ENCODE measurements at regions not wholly inside any gene's neighbourhood (a gene's known extent, or its start where the extent isn't known, plus 50 kb on each side); places are given as distances from the start of the nearest gene placed in this dataset.

DNA sequence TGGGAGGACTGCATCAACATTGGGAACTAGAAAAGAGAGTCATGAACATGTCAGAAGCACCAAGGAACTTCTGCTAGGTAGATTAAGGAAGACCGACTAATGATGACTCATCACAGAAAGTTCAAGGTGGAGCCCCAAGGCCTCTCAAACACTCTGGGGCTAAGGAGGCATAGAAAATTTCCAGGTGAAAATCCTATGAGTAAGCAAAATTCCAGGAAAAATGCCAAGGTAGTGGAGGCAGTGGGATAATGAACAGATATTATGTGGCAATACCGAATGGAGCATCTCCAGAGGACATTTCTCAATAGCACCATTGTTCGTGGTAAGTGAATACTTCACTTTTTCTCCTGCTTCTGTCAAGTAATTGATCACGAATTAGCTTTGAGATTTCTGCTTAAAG is 336.5 kb downstream of the MZT1 start:
- RAD21 ChIA-PET (ENCODE audit: low non-redundant PET in 1 of 2, low total read pairs in 2 of 2, uncharacterized antibody in 2 of 2, unreplicated experiment in 2 of 2) = no interaction called here
- no peaks in the 10 kb centered on the region for H3K79me2 ChIP-seq (ENCODE audit: insufficient read depth, low read length)
- DNase-seq (ENCODE audit: low read depth, low spot score) (peak; percentile 48), ATAC-seq (peak; percentile 83)
- CTCF ChIA-PET = no interaction called here
- no peak overlapping the region for H3K27ac ChIP-seq (ENCODE audit: low read depth, low read length)
- peaks cover 9 to 14% of the 10 kb centered on the region in 2 experiments; a peak in 3 of 4 replicates for H3K4me1 ChIP-seq (ENCODE audit: control insufficient read depth in 1 of 2, insufficient read depth in 2 of 2, low read length in 2 of 2)
- no peak overlapping the region for H3K4me3 ChIP-seq (replicated peaks in 1 of 2; ENCODE audit: low read depth in 1 of 2, low read length in 2 of 2)
- H4K20me1 ChIP-seq (ENCODE audit: insufficient read depth) = no peaks in the 10 kb centered on the region
- intact Hi-C loops (cut with micrococcal nuclease) = no loop called here
- H2AFZ ChIP-seq (ENCODE audit: low read depth, low read length, poor library complexity, severe bottlenecking) = no peak overlapping the region
- H3K9me3 ChIP-seq (ENCODE audit: control insufficient read depth in 1 of 2, insufficient read depth in 1 of 2, low read depth in 1 of 2, low read length in 2 of 2) = no peaks in the 10 kb centered on the region; a peak in 1 of 4 replicates
- POLR2A ChIA-PET = no interaction called here
- H3K4me2 ChIP-seq (ENCODE audit: low read length) = peak overlapping the region; percentile 26; the same call in 1 of the 2 replicates
- no peak overlapping the region for H3K9ac ChIP-seq (ENCODE audit: low read length)
- no TSS peak for BruUV-seq (replicated peaks)
- H3K36me3 ChIP-seq (ENCODE audit: control insufficient read depth in 1 of 2, insufficient read depth in 2 of 2, low read length in 2 of 2) = no peaks in the 10 kb centered on the region
- H3K9me2 ChIP-seq (ENCODE audit: insufficient read depth) = no peaks in the 10 kb centered on the region
- no peaks in the 10 kb centered on the region for H3K27me3 ChIP-seq (ENCODE audit: insufficient read depth, low read length)
- TF ChIP-seq EZH2 (IDR thresholded peaks at IDR 0.05) (no peak), ZFX (IDR thresholded peaks at IDR 0.05) (no peak), POLR2AphosphoS5 (IDR thresholded peaks at IDR 0.05; ENCODE audit: low read depth, low read length) (no peak), RAD21 (IDR thresholded peaks at IDR 0.05; ENCODE audit: low read depth) (no peak), TCF7L2 (IDR thresholded peaks at IDR 0.05; ENCODE audit: borderline replicate concordance, extremely low read depth, insufficient read depth, insufficient read length) (peak; percentile 80), EGR1 (IDR thresholded peaks at IDR 0.05; ENCODE audit: low read depth) (no peak), POLR2A (IDR thresholded peaks at IDR 0.05; ENCODE audit: borderline replicate concordance, extremely low read depth, insufficient read depth, insufficient read length) (no peak), SIN3A (IDR thresholded peaks at IDR 0.05; ENCODE audit: low read depth) (no peak), ZNF274 (IDR thresholded peaks at IDR 0.05; ENCODE audit: low read depth, low read length) (no peak), JUND (IDR thresholded peaks at IDR 0.05) (peak; percentile 66), CEBPB (IDR thresholded peaks at IDR 0.05; ENCODE audit: low read depth) (peak; percentile 55; the same call in 1 of the 2 replicates), FOSL1 (IDR thresholded peaks at IDR 0.05; ENCODE audit: low read depth) (peak; percentile 72), YY1 (IDR thresholded peaks at IDR 0.05; ENCODE audit: extremely low read depth, insufficient replicate concordance, low read depth, low read length) (no peak), CBX3 (IDR thresholded peaks at IDR 0.05; ENCODE audit: low read depth) (peak; percentile 44; the same call in 1 of the 2 replicates), ELF1 (IDR thresholded peaks at IDR 0.05; ENCODE audit: borderline replicate concordance, low read depth) (no peak), SP1 (IDR thresholded peaks at IDR 0.05; ENCODE audit: low read depth) (peak; percentile 33; the same call in 1 of the 2 replicates), SRF (IDR thresholded peaks at IDR 0.05; ENCODE audit: low read depth) (no peak)
- TF ChIP-seq, protein P1, sequence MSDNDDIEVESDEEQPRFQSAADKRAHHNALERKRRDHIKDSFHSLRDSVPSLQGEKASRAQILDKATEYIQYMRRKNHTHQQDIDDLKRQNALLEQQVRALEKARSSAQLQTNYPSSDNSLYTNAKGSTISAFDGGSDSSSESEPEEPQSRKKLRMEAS (IDR thresholded peaks at IDR 0.05) = no peak
- TF ChIP-seq, protein P2, sequence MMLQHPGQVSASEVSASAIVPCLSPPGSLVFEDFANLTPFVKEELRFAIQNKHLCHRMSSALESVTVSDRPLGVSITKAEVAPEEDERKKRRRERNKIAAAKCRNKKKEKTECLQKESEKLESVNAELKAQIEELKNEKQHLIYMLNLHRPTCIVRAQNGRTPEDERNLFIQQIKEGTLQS (IDR thresholded peaks at IDR 0.05) = no peak
- TF ChIP-seq, protein P3, sequence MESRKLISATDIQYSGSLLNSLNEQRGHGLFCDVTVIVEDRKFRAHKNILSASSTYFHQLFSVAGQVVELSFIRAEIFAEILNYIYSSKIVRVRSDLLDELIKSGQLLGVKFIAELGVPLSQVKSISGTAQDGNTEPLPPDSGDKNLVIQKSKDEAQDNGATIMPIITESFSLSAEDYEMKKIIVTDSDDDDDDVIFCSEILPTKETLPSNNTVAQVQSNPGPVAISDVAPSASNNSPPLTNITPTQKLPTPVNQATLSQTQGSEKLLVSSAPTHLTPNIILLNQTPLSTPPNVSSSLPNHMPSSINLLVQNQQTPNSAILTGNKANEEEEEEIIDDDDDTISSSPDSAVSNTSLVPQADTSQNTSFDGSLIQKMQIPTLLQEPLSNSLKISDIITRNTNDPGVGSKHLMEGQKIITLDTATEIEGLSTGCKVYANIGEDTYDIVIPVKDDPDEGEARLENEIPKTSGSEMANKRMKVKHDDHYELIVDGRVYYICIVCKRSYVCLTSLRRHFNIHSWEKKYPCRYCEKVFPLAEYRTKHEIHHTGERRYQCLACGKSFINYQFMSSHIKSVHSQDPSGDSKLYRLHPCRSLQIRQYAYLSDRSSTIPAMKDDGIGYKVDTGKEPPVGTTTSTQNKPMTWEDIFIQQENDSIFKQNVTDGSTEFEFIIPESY (IDR thresholded peaks at IDR 0.05; ENCODE audit: extremely low read depth, insufficient replicate concordance, low read length) = no peak
- TF ChIP-seq, protein P4, sequence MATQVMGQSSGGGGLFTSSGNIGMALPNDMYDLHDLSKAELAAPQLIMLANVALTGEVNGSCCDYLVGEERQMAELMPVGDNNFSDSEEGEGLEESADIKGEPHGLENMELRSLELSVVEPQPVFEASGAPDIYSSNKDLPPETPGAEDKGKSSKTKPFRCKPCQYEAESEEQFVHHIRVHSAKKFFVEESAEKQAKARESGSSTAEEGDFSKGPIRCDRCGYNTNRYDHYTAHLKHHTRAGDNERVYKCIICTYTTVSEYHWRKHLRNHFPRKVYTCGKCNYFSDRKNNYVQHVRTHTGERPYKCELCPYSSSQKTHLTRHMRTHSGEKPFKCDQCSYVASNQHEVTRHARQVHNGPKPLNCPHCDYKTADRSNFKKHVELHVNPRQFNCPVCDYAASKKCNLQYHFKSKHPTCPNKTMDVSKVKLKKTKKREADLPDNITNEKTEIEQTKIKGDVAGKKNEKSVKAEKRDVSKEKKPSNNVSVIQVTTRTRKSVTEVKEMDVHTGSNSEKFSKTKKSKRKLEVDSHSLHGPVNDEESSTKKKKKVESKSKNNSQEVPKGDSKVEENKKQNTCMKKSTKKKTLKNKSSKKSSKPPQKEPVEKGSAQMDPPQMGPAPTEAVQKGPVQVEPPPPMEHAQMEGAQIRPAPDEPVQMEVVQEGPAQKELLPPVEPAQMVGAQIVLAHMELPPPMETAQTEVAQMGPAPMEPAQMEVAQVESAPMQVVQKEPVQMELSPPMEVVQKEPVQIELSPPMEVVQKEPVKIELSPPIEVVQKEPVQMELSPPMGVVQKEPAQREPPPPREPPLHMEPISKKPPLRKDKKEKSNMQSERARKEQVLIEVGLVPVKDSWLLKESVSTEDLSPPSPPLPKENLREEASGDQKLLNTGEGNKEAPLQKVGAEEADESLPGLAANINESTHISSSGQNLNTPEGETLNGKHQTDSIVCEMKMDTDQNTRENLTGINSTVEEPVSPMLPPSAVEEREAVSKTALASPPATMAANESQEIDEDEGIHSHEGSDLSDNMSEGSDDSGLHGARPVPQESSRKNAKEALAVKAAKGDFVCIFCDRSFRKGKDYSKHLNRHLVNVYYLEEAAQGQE (IDR thresholded peaks at IDR 0.05; ENCODE audit: low read depth) = no peak
- TF ChIP-seq, protein P5, sequence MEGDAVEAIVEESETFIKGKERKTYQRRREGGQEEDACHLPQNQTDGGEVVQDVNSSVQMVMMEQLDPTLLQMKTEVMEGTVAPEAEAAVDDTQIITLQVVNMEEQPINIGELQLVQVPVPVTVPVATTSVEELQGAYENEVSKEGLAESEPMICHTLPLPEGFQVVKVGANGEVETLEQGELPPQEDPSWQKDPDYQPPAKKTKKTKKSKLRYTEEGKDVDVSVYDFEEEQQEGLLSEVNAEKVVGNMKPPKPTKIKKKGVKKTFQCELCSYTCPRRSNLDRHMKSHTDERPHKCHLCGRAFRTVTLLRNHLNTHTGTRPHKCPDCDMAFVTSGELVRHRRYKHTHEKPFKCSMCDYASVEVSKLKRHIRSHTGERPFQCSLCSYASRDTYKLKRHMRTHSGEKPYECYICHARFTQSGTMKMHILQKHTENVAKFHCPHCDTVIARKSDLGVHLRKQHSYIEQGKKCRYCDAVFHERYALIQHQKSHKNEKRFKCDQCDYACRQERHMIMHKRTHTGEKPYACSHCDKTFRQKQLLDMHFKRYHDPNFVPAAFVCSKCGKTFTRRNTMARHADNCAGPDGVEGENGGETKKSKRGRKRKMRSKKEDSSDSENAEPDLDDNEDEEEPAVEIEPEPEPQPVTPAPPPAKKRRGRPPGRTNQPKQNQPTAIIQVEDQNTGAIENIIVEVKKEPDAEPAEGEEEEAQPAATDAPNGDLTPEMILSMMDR (IDR thresholded peaks at IDR 0.05 in 2 of 3, conservative IDR thresholded peaks at IDR 0.05 in 1 of 3; ENCODE audit: borderline replicate concordance in 1 of 3, insufficient read depth in 1 of 3, low read depth in 2 of 3, low read length in 2 of 3) = no peak
